NCI-H526 treated with DMSO at 0.1 percent for 48 hours (cell line): ENCODE measurements at regions not wholly inside any gene's neighbourhood (a gene's known extent, or its start where the extent isn't known, plus 50 kb on each side); places are given as distances from the start of the nearest gene placed in this dataset.
"Not testable (repeated sequence)": the region's sequence is repeated elsewhere in the genome, so short reads cannot be mapped to it uniquely, and the experiment has no call there.

ENCODE experiments used
- DNase-seq: peaks from one replicate; lab custom pipeline; 2025; lab: John Stamatoyannopoulos, UW

GRCh38 chr22:22697377-22698117 lies 53.1 kb downstream of the GGTLC2 start:
- no peak for DNase-seq

GRCh38 chr22:22698263-22698750 lies 53.9 kb downstream of the GGTLC2 start:
- no peak for DNase-seq

GRCh38 chr22:22700631-22701030 lies 56.2 kb downstream of the GGTLC2 start:
- no peak for DNase-seq

- not testable (repeated sequence) for DNase-seq
Observed at GRCh38 chr22:22701557-22701956, 57.1 kb downstream of the GGTLC2 start.

GRCh38 chr22:22702237-22703202 lies 58.1 kb downstream of the GGTLC2 start:
- no peak for DNase-seq

GRCh38 chr22:22703203-22703570 lies 58.8 kb downstream of the GGTLC2 start:
- no peak for DNase-seq

- DNase-seq: no peak
Observed at GRCh38 chr22:22703715-22704114, 59.3 kb downstream of the GGTLC2 start.

GRCh38 chr22:22704156-22704946 lies 59.9 kb downstream of the GGTLC2 start:
- DNase-seq: no peak

- DNase-seq: no peak
Observed at GRCh38 chr22:22705328-22706100, 61.1 kb downstream of the GGTLC2 start.

GRCh38 chr22:22706253-22706915 lies 62.0 kb downstream of the GGTLC2 start:
- DNase-seq: no peak

- no peak for DNase-seq
Observed at GRCh38 chr22:22709719-22710445, 65.5 kb downstream of the GGTLC2 start.

- no peak for DNase-seq
Observed at GRCh38 chr22:22710719-22711531, 66.5 kb downstream of the GGTLC2 start.

GRCh38 chr22:22711532-22711913 lies 67.1 kb downstream of the GGTLC2 start:
- no peak for DNase-seq

- DNase-seq: no peak
Observed at GRCh38 chr22:22712092-22712658, 67.8 kb downstream of the GGTLC2 start.

GRCh38 chr22:22712666-22713365 lies 68.4 kb downstream of the GGTLC2 start:
- DNase-seq: no peak

- DNase-seq: no peak
Observed at GRCh38 chr22:22713416-22713815, 69.0 kb downstream of the GGTLC2 start.

GRCh38 chr22:22714600-22715335 lies 70.4 kb downstream of the GGTLC2 start:
- DNase-seq: no peak
